OCI-LY3 (cell line): ENCODE measurements at regions not wholly inside any gene's neighbourhood (a gene's known extent, or its start where the extent isn't known, plus 50 kb on each side); places are given as distances from the start of the nearest gene placed in this dataset.

ENCODE experiments used
- H2AFZ ChIP-seq: fragments of 200-600, 300-600 bp; shearing (Covaris generic); 2 replicates; pipeline ENCODE4 v1.6.0; 2014; ENCODE audit warnings: antibody characterized with exemption, low read depth, low read length
- H3K27ac ChIP-seq: fragments of 200-600, 300-600 bp; sonication (generic); 2 replicates; pipeline ENCODE4 v1.5.1; 2014; ENCODE audit warnings: mild to moderate bottlenecking, low read length, moderate library complexity, mixed read lengths
- H3K27me3 ChIP-seq: fragments of 200-600, 300-600 bp; sonication (generic); 2 replicates; pipeline ENCODE4 v1.6.1; 2014; ENCODE audit warnings: low read depth, low read length, mixed read lengths
- H3K36me3 ChIP-seq: fragments of 200-600, 300-600 bp; sonication (generic); replicated peaks from 2 replicates; pipeline ENCODE3; 2014; ENCODE audit warnings: low read depth, low read length, mixed read lengths
- H3K4me1 ChIP-seq: fragments of 300-600, 200-600 bp; sonication (generic); 2 replicates; pipeline ENCODE4 v1.6.1; 2014; ENCODE audit warnings: low read length, mixed read lengths
- H3K4me2 ChIP-seq: fragments of 200-600, 300-600 bp; sonication (generic); 2 replicates; pipeline ENCODE4 v1.6.1; 2014; ENCODE audit warnings: low read length, mixed read lengths
- H3K4me3 ChIP-seq: fragments of 300-600, 200-600 bp; sonication (generic); 2 replicates; pipeline ENCODE4 v1.5.1; 2014; ENCODE audit warnings: antibody characterized with exemption, mild to moderate bottlenecking, low read length, moderate library complexity
- H3K79me2 ChIP-seq: fragments of 300-600, 200-600 bp; shearing (Covaris generic); 2 replicates; pipeline ENCODE4 v1.6.1; 2014; ENCODE audit warnings: mild to moderate bottlenecking, low read length, mixed read lengths
- H3K9ac ChIP-seq: fragments of 300-600, 200-600 bp; shearing (Covaris generic); 2 replicates; pipeline ENCODE4 v1.6.0; 2014; ENCODE audit warnings: mild to moderate bottlenecking, low read length, moderate library complexity
- H3K9me3 ChIP-seq: fragments of 200-600, 300-600 bp; shearing (Covaris generic); 2 replicates; pipeline ENCODE4 v1.6.1; 2014; ENCODE audit warnings: low read length, mixed read lengths; ENCODE audit not compliant: insufficient read depth
- H4K20me1 ChIP-seq: fragments of 200-600, 300-600 bp; sonication (generic); 2 replicates; pipeline ENCODE4 v1.6.1; 2016; ENCODE audit warnings: low read length, mixed read lengths; ENCODE audit not compliant: insufficient read depth
- EZH2phosphoT487 ChIP-seq: fragments of 200-600 bp; shearing (Covaris generic); IDR thresholded peaks from 2 replicates; pipeline ENCODE4 v1.6.1; 2018; ENCODE audit warnings: antibody characterized with exemption, mixed run types, low read depth
- TF ChIP-seq, protein P1 (sequence below): fragments of 200-600, 300-600 bp; sonication (generic); IDR thresholded peaks from 2 replicates; pipeline ENCODE4 v1.5.1; 2014; ENCODE audit warnings: antibody characterized with exemption, low read length, low read depth

DNA sequence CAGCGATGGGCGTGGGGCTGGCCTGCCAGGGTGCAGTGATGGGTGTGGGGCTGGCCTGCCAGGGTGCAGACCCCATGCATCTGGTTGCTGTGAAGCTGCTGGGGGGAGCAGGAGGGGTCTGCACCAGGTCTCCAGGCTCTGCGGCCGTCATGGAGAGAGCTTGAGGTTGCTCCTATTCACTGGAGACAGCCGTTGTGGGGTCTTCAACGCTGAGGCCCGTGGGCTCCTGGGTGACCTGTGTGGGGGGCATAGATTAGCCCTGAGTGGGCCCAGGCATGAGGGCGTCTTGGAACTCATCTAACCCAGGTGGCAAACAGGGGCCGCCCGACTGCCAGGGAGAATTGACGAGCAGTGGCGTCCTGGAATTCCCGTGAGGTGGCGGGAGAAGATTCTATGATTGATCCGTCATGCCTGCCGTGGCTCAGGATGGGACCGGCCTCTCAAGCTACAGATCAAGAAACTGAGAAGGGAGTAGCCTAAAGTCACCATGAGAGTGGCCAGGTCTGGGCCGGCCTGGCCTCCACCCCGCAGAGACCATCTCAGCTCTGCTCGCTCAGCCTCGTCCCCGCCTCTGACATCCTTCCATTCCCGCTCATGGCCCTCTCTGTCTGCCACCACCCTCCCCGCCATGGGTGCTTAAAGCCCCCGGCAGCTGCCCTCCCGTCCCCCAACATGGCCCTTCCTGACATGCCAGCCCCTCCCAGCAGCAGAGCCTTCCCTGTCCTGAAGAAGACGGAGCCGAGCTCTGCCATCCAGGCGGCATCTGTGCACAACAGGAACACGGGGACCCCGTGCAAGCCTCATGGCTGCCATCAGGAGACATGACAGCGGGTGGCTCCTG is 50.7 kb upstream of the ACSF3 start:
- H3K4me2 ChIP-seq: no peak overlapping the region
- no peaks in the 10 kb centered on the region for H3K79me2 ChIP-seq
- TF ChIP-seq, protein P1, sequence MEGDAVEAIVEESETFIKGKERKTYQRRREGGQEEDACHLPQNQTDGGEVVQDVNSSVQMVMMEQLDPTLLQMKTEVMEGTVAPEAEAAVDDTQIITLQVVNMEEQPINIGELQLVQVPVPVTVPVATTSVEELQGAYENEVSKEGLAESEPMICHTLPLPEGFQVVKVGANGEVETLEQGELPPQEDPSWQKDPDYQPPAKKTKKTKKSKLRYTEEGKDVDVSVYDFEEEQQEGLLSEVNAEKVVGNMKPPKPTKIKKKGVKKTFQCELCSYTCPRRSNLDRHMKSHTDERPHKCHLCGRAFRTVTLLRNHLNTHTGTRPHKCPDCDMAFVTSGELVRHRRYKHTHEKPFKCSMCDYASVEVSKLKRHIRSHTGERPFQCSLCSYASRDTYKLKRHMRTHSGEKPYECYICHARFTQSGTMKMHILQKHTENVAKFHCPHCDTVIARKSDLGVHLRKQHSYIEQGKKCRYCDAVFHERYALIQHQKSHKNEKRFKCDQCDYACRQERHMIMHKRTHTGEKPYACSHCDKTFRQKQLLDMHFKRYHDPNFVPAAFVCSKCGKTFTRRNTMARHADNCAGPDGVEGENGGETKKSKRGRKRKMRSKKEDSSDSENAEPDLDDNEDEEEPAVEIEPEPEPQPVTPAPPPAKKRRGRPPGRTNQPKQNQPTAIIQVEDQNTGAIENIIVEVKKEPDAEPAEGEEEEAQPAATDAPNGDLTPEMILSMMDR: no peak
- TF ChIP-seq EZH2phosphoT487: no peak
- peaks cover 44% of the 10 kb centered on the region for H3K4me1 ChIP-seq
- peaks cover 20% of the 10 kb centered on the region for H3K27me3 ChIP-seq
- H3K36me3 ChIP-seq: no peaks in the 10 kb centered on the region
- H4K20me1 ChIP-seq: no peaks in the 10 kb centered on the region
- H3K27ac ChIP-seq: no peak overlapping the region
- no peak overlapping the region for H3K4me3 ChIP-seq
- no peak overlapping the region for H2AFZ ChIP-seq
- no peaks in the 10 kb centered on the region for H3K9me3 ChIP-seq
- no peak overlapping the region for H3K9ac ChIP-seq

DNA sequence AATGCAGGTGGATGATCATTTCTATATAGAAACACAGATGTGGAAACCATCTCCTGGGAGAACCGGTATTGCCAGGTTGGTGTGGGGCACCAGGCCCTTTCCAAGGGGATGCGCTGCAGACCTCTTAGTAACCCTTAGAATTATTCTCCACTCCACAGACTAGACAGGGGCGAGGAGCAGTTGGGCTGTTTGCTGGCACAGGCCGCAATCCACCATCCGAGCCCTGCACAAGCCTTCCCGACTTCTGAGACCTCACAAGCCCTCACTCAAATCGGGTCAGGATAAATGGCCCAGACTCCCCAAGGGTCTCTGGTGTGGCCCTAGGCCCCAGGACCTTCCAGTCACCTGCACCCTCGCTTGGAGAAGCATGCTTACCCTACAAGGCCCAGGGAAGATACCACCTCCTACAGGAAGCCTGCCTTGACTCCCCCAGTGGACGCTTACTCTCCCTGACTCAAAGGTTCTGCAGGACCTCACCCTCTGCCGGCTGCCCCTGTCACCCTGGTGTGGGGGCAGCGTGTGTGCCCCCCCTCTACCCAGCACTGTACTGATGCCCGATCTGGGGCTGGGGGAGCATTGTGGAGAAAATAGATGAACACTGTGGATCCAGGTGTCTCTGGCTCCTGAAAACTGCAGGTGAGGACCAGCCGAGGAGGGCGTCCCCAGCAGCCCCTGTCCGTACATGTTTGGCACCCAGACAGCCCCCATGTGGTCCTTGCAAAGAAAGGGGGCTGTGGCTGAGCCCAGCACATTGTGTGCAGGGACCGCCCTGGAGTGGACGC is 49.8 kb upstream of the ACSF3 start:
- no peak overlapping the region for H3K9ac ChIP-seq
- no peaks in the 10 kb centered on the region for H4K20me1 ChIP-seq

More for the DNA sequence above, 49.8 kb upstream of the ACSF3 start:
- H3K27ac ChIP-seq: no peak overlapping the region
- H3K4me2 ChIP-seq: no peak overlapping the region
- H3K79me2 ChIP-seq: no peaks in the 10 kb centered on the region
- H3K36me3 ChIP-seq: no peaks in the 10 kb centered on the region
- no peak for TF ChIP-seq EZH2phosphoT487
- TF ChIP-seq, protein P1: no peak
- H3K4me3 ChIP-seq: no peak overlapping the region
- H3K9me3 ChIP-seq: no peaks in the 10 kb centered on the region
- peaks cover 35% of the 10 kb centered on the region for H3K4me1 ChIP-seq
- H3K27me3 ChIP-seq: peaks cover 20% of the 10 kb centered on the region
- no peak overlapping the region for H2AFZ ChIP-seq
